GM19372 (cell line): ENCODE measurements at regions not wholly inside any gene's neighbourhood (a gene's known extent, or its start where the extent isn't known, plus 50 kb on each side); places are given as distances from the start of the nearest gene placed in this dataset.
"Not testable (repeated sequence)": the region's sequence is repeated elsewhere in the genome, so short reads cannot be mapped to it uniquely, and the experiment has no call there.

Source experiments
- ATAC-seq: cut with Tn5 transposase; IDR thresholded peaks from one replicate; pipeline ENCODE4 v1.9.1; 2021; ENCODE audit warnings: mild to moderate bottlenecking, low read depth, moderate library complexity; ENCODE audit not compliant: unreplicated experiment

DNA sequence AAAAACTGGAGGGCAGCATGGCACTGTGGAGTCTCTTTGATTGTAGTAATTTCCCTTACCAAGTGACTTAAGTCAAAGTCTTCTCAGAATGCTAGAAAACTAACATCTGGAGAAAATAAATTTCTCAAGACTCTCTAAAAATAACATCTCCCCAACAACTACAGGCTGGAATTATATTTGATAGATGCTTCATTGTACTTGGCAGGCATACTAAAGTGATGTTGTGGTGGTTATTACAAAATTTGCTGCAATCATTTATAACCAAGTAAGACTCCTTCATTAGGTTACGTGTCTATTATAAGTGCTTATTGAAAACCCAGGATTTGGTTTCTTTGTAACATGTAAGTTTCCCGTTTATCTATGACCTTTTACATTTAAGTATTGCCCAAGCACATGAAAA is 132.9 kb upstream of the NRIP1 start:
- no peak for ATAC-seq

GRCh38 chr21:15199414-15200383 is 134.9 kb upstream of the NRIP1 start:
- ATAC-seq = no peak

DNA sequence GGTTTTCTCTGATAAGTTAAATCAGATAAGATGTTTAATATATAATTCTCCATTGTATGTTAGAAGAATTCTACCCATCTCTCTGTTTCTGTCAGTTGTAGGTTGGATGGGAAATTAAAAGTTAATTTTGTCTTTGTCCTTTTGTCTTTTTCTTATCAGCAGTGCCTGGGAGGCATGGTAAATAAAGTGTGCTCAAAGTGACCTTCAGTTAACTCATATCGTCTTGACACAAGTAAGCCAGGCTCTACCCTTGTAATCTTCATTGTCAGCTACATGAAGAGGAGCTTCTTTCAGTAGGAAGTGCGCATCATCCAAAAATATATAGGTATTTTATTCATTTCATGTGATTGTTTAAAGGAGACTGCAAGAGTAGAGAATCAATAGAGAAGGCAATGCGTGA is 138.9 kb upstream of the NRIP1 start:
- no peak for ATAC-seq

- ATAC-seq = no peak
These were observed 139.6 kb upstream of the NRIP1 start for GRCh38 chr21:15204140-15204969.

- no peak for ATAC-seq
These were observed 140.1 kb upstream of the NRIP1 start for GRCh38 chr21:15204970-15205286.

GRCh38 chr21:15206514-15206913 is 141.7 kb upstream of the NRIP1 start:
- peak; percentile 86 for ATAC-seq

DNA sequence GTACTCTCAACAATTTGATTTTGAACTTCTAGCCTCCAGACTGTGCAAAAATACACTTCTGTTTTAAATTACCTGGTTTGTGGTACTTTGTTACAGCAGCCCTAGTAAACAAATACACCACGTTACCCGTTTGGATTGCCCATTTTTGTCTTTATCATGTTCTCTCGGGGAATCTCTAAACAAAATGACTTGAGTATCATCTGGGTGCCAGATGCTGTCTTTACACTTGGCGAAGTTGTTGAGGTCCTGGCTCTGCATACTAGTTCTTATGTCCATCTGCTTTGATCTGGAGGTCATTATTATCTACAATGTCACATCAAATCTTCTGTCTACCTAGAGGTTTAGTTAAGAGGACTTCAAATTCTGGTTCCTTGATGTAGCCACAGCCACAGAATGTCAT is 142.4 kb upstream of the NRIP1 start:
- no peak for ATAC-seq

GRCh38 chr21:15207635-15208370 is 143.0 kb upstream of the NRIP1 start:
- ATAC-seq = no peak

DNA sequence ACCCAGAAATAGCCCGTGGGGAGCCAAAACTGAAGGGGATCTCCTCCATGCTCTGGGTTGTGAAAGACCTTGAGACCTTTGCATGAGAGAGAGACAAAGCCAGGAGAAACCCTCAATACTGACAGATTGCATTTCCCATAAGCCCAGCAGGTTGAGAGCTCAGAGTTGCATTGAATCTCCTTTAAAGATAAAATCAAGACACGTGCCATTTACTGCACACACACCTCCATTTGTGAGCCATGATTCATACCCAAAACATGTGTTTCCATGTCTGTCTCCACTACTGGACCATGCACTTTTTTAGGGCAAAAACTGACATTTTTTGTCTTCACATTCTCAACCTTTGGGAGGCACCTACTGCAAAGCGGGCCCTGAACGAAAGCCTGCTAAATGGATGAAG is 144.0 kb upstream of the NRIP1 start:
- no peak for ATAC-seq

GRCh38 chr21:15209224-15209623 is 144.4 kb upstream of the NRIP1 start:
- no peak for ATAC-seq

DNA sequence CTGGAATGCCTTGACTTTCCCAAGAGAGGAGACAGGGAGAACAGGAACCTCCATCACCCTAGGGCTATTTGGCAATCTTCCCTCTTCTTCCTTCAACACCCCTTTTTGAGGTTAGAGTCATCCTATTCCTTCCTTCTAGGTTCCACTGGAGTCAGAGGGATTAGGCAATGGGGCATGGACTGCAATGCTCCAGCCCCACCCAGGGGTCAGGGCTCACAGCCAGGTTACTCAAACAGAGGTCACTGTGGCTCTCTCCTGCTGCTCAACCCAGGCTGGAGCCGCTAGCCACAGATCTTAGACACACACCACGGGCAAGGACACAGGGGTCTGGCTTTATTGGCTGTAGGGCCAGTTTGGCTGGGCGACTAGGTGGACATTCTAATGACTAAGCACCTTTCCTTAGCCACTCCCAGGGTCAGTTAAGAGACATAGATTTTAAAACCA is 145.5 kb upstream of the NRIP1 start:
- no peak for ATAC-seq

DNA sequence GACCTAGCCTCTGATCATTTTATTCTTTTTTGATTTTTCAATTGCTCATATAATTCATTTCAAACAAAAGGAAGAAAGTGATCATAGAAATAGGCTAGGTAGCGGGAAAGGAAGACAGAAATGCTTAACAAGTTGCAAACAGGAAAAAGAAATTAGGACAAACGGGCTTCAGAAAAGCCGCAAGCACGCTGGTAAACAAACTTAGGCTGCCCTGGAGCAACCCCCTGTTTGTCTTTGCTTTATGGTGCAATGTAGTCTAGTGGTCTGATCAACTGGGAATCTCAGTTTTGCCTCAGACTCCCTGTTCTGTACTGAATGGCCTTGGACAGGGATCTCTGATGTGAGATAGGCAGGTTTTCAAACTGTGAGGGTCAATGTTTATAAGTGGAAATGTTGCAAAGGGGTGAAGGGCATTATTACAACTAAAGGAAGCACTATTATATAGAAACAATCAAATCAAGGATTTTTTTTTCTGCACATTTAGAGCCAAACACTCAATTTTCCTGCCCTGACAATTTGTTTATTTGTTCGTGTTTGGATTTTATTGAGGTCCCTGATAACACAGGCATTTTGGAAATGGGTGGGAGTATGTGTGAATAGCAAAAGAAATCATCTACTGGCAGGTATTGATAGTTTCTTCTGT is 146.8 kb upstream of the NRIP1 start:
- no peak for ATAC-seq

GRCh38 chr21:15212206-15212605 is 147.4 kb upstream of the NRIP1 start:
- ATAC-seq = no peak

GRCh38 chr21:15218476-15218875 is 153.7 kb upstream of the NRIP1 start:
- not testable (repeated sequence) for ATAC-seq

GRCh38 chr21:15219039-15219438 is 154.2 kb upstream of the NRIP1 start:
- no peak for ATAC-seq

DNA sequence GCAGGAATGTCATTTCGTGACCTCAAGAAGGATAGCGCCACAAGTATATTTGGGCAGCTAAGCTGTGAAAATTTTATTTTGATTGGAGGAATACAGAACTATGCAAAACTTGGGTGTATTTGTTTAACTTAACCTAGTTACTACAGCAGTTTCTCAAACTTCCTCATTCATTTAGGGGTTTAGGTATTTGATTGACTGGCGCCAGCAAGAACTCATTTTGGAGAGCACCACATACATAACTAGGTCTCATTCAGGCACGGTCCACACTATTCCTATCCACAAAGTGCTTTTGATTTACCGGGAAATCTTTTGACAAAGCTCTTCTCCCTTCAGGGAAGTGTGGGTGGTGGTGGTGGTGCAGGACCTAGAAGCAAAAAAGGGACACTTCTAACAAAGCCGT is 155.1 kb upstream of the NRIP1 start:
- ATAC-seq = no peak

DNA sequence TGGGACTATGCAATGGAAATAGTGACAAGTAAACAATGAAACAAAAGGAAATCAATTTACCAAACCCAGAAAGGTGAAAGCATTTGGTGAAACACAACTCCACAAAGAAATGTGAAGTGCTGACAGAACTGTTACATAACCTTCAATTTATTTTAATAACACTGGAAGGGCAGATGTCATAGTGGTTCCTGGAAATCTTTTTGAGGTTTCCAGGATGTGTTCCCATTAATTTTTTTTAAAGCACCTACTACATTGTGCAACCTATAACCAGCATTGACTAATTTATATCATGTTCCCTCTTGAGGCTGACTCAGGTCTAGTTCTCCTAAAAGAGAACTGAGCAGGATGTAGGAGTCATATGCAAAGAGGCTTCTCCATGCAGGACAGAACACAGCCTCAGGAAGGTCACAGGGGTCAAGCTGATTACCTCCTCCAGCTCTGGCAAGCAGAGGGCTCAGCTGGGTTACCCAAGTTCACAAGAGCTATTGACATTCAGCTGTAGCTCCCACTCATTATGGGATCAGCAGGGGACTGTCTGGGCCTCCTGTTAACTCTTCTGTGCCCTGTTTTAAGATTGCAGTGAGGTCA is 157.1 kb upstream of the NRIP1 start:
- no peak for ATAC-seq

- no peak for ATAC-seq
These were observed 157.9 kb upstream of the NRIP1 start for GRCh38 chr21:15222707-15223106.

DNA sequence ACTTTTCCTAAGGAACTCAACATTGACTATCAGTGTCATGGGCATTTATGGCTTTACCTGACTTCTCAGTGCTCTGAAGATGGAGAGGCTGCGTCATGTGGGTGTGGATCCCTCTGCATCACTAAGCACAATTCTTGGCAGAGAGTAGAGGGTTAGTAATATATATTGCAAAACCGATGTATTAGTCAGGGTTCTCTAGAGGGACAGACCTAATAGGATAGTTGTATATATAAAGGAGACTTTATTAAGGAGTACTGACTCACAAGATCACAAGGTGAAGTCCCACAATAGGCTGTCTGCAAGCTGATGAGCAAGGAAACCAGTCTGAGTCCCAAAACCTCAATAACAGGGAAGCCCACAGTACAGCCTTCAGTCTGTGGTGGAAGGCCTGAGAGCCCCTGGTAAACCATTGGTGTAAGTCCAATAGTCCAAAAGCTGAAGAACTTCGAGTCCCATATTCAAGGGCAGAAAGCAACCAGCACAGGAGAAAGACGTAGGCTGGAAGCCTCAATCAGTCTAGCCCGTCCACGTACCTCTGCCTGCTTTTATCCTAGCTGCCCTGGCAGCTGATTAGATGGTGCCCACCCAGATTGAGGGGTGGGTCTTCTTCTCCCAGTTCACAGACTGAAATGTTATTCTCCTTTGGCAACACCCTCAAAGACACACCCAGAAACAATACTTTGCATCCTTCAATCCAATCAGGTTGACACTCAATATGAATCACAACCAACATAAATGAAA is 159.7 kb upstream of the NRIP1 start:
- ATAC-seq = no peak
